Suprapubic skin (tissue), 4 donors: ENCODE measurements at regions not wholly inside any gene's neighbourhood (a gene's known extent, or its start where the extent isn't known, plus 50 kb on each side); places are given as distances from the start of the nearest gene placed in this dataset.

ENCODE experiments used
- DNase-seq, 2 donors: peaks; one replicate each; pipeline ENCODE4 v3.0.0-alpha.2; 2019; ENCODE audit warnings: low spot score in 2 of 2
- H3K27ac ChIP-seq: fragments of 200-600 bp; sonication (generic); one replicate; pipeline ENCODE4 v1.5.1; 2019
- H3K27me3 ChIP-seq: fragments of 200-600 bp; sonication (generic); one replicate; pipeline ENCODE4 v1.5.1; 2019
- H3K36me3 ChIP-seq: fragments of 200-600 bp; sonication (generic); one replicate; pipeline ENCODE4 v1.5.1; 2019
- H3K4me1 ChIP-seq: fragments of 200-600 bp; sonication (generic); one replicate; pipeline ENCODE4 v1.5.1; 2019
- H3K4me3 ChIP-seq: fragments of 200-600 bp; sonication (generic); one replicate; pipeline ENCODE4 v1.5.1; 2019; ENCODE audit warnings: mild to moderate bottlenecking
- H3K9me3 ChIP-seq: fragments of 200-600 bp; sonication (generic); one replicate; pipeline ENCODE4 v1.5.1; 2019
- CTCF ChIP-seq, 2 donors: fragments of 200-600 bp in 1 of 2; fragments of 450-650 bp in 1 of 2; sonication (generic) in 1 of 2; IDR thresholded peaks; one replicate each; pipeline ENCODE4 v1.5.1; 2016 to 2019; ENCODE audit warnings: antibody characterized with exemption in 2 of 2, mild to moderate bottlenecking in 1 of 2, moderate library complexity in 1 of 2
- EP300 ChIP-seq: sonication (generic); formaldehyde crosslinking; IDR thresholded peaks from one replicate; pipeline ENCODE4 v1.6.1; 2017; ENCODE audit warnings: antibody characterized with exemption
- POLR2A ChIP-seq, 2 donors: fragments of 450-650 bp; IDR thresholded peaks; one replicate each; pipeline ENCODE4 v1.6.1; 2017; ENCODE audit warnings: antibody characterized with exemption in 2 of 2, mild to moderate bottlenecking in 2 of 2, moderate library complexity in 2 of 2
- POLR2AphosphoS5 ChIP-seq, 3 donors: sonication (generic); formaldehyde crosslinking; IDR thresholded peaks; one replicate each; pipeline ENCODE4 v1.6.1; 2017; ENCODE audit warnings: antibody characterized with exemption in 3 of 3
- WGBS: methylation state at CpG from one replicate; pipeline ENCODE4 v1.1.5; 2018; 5-methylcytosine and 5-hydroxymethylcytosine counted together

GRCh38 chr5:138647794-138648410 lies 72.7 kb upstream of the HSPA9 start:
- no peak for TF ChIP-seq POLR2AphosphoS5 (IDR thresholded peaks at IDR 0.05)
- TF ChIP-seq POLR2A (IDR thresholded peaks at IDR 0.05), result no peak
- TF ChIP-seq EP300, result no peak
- TF ChIP-seq CTCF (IDR thresholded peaks at IDR 0.05), result no peak
- Histone ChIP-seq H3K27me3 (peaks cover 3% of the 10 kb centered on the region), H3K4me3 (no peak overlapping the region), H3K4me1 (no peaks in the 10 kb centered on the region), H3K36me3 (no peaks in the 10 kb centered on the region), H3K27ac (no peak overlapping the region), H3K9me3 (no peaks in the 10 kb centered on the region)
- no peak for DNase-seq
- 89% methylated on average over 4 of the region's 5 CpGs for WGBS

GRCh38 chr5:138647261-138647788 lies 72.1 kb upstream of the HSPA9 start:
- H3K4me1 ChIP-seq, result no peaks in the 10 kb centered on the region
- H3K4me3 ChIP-seq, result no peak overlapping the region
- H3K36me3 ChIP-seq, result no peaks in the 10 kb centered on the region
- no peaks in the 10 kb centered on the region for H3K9me3 ChIP-seq
- H3K27ac ChIP-seq, result no peak overlapping the region
- TF ChIP-seq CTCF (IDR thresholded peaks at IDR 0.05) (no peak), EP300 (no peak), POLR2A (IDR thresholded peaks at IDR 0.05) (no peak), POLR2AphosphoS5 (IDR thresholded peaks at IDR 0.05) (no peak)
- 91% methylated on average over 5 of the region's 5 CpGs for WGBS
- H3K27me3 ChIP-seq, result peaks cover 3% of the 10 kb centered on the region
- no peak for DNase-seq

- WGBS, result 78% methylated on average over 6 of the region's 11 CpGs
- Histone ChIP-seq H3K27me3 (peaks cover 3% of the 10 kb centered on the region), H3K27ac (no peak overlapping the region), H3K4me1 (peaks cover 5% of the 10 kb centered on the region), H3K4me3 (no peak overlapping the region), H3K9me3 (no peaks in the 10 kb centered on the region), H3K36me3 (no peaks in the 10 kb centered on the region)
- no peak for DNase-seq
- no peak for TF ChIP-seq EP300
- no peak for TF ChIP-seq POLR2A (IDR thresholded peaks at IDR 0.05)
- no peak for TF ChIP-seq CTCF (IDR thresholded peaks at IDR 0.05)
- TF ChIP-seq POLR2AphosphoS5 (IDR thresholded peaks at IDR 0.05), result no peak
These were observed 71.5 kb upstream of the HSPA9 start for GRCh38 chr5:138646671-138647070.

GRCh38 chr5:138645778-138646575 lies 70.8 kb upstream of the HSPA9 start:
- TF ChIP-seq POLR2AphosphoS5 (IDR thresholded peaks at IDR 0.05), result no peak
- TF ChIP-seq POLR2A (IDR thresholded peaks at IDR 0.05), result no peak
- no peak for TF ChIP-seq EP300
- no peak for TF ChIP-seq CTCF (IDR thresholded peaks at IDR 0.05)
- no peaks in the 10 kb centered on the region for H3K27me3 ChIP-seq
- WGBS, result 81% methylated on average over 3 of the region's 5 CpGs
- no peaks in the 10 kb centered on the region for H3K9me3 ChIP-seq
- no peak overlapping the region for H3K4me3 ChIP-seq
- H3K4me1 ChIP-seq, result peaks cover 9% of the 10 kb centered on the region
- no peaks in the 10 kb centered on the region for H3K36me3 ChIP-seq
- no peak for DNase-seq
- H3K27ac ChIP-seq, result no peak overlapping the region
